GM18505 (cell line): ENCODE measurements at regions not wholly inside any gene's neighbourhood (a gene's known extent, or its start where the extent isn't known, plus 50 kb on each side); places are given as distances from the start of the nearest gene placed in this dataset.

ENCODE experiments used
- ATAC-seq: cut with Tn5 transposase; IDR thresholded peaks from one replicate; pipeline ENCODE4 v1.9.1; 2021; ENCODE audit not compliant: unreplicated experiment
- POLR2A ChIP-seq: IDR thresholded peaks from 4 replicates; pipeline ENCODE4 v1.6.1; 2011; ENCODE audit warnings: borderline replicate concordance; ENCODE audit not compliant: insufficient read depth, insufficient read length; ENCODE audit errors: extremely low read depth

DNA sequence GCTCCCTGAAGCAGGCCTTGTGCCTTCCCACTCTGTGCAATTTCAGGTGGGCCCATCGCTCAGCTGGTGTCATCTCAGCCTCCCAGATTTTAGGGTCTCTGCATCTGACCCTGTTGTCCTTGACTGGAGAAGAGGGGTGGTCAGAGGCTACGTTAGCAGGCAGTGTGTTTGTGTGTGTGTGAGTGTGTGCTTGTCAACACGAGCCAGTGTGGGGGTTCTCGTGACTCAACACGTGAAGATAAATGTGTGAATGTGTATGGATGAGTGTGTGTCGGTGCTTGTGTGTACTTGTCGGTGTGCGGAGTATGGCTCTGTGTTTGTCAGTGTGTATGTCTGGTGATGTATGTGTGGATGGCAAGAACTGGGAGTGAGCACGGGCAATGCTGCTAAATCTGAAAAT lies 142.6 kb upstream of the KLF4 start:
- no peak for ATAC-seq
- TF ChIP-seq POLR2A = no peak

- no peak for ATAC-seq
- TF ChIP-seq POLR2A = no peak
Measured at GRCh38 chr9:107631788-107632187, 142.2 kb upstream of the KLF4 start.

DNA sequence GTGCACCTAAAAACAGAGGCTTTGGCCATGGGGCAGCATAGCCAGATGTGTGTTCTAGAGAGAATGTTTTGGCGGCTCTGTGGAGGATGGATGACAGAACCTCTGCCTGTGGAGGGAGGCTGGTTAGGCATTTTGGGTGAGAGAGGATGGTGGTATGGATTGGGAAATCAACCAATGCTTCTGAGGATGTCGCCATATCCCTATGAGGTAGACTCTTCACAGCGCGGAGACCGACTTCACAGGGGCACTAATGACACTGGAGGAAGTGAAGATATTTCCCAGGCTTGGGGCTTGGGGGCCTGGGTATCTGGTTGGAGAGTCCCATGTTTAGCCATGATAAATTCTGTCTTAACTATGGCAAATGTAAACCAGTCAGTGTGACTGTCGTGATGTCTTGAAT lies 140.6 kb upstream of the KLF4 start:
- TF ChIP-seq POLR2A = no peak
- ATAC-seq = no peak

GRCh38 chr9:107628444-107628843 lies 138.9 kb upstream of the KLF4 start:
- ATAC-seq = no peak
- no peak for TF ChIP-seq POLR2A

DNA sequence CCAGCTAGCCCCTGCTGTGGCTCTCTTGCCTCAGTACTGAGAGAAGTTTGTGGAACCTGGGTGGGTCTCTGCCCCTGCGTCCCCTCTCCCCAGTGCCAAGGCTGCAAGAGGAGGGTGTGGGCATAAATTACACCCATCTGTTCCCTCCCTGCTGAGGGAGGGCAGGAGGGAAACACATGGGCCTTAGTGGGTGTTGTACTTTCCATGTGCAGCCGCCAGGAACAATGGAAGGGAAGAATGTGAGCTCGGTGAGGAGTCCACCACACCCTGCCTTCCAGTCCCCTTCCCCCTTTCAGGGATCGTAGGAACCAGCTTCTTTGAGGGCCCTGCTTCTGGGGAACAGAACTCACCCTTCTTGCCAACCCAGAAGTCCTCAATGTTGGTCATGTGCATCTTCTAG lies 138.2 kb upstream of the KLF4 start:
- ATAC-seq = no peak
- no peak for TF ChIP-seq POLR2A

GRCh38 chr9:107626118-107626517 lies 136.5 kb upstream of the KLF4 start:
- TF ChIP-seq POLR2A = no peak
- ATAC-seq = no peak

DNA sequence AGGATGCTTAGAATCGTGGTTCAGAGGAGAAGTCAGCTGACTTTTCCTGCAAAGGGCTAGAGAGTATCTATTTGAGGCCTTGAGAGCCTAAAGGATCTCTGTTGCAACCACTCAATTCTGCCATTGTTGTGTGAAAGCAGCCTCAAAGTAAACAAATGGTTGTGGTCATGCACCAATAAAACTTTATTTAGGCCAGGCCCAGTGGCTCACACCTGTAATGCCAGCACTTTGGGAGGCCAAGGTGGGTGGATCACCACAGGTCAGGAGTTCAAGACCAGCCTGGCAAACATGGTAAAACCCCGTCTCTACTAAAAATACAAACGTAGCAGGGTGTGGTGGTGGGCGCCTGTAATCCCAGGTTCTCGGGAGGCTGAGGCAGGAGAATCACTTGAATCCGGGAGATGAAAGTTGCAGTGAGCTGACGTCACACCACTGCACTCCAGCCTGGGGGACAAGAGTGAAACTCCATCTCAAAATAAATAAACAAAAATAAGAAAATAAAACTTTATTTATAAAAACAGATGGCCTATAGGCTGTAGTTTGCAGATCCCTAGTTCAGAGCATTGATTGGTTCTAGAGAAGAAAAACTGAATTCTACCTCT lies 135.9 kb upstream of the KLF4 start:
- no peak for ATAC-seq
- no peak for TF ChIP-seq POLR2A

DNA sequence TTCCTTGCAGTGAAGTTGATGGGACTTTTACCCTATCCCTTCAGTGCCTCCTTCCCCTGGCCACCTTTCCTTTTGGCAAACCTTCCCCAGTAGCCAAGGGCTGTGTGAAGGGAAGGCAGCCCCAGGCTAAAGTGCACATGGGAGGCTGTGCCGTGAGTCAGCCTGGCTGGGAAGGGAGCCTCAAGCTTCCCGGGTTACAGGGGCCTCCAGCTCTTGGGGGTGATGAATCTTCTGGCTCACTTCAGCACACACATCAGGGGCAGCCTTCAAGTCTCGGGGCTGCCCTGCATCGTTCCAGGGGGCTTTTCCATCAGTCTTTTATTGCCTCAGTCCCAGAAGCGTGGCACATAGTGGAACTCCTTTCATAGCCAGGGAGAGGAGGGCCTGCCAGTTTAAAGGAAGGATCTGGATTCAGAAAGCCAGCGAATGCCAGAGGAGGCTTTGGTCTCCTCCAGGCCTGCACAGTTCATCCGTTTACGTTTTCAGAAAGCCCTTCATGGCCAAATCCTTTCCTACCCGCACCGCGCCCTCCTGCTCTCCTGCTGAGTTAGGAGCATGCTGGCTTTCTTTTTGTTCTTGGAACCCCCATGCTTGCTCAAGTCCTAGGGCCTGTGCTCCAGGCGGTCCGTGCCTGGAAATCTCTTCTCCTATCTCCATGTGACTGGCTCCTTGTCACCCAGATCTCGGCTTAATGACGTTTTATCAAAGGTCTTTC lies 134.8 kb upstream of the KLF4 start:
- no peak for TF ChIP-seq POLR2A
- ATAC-seq = no peak

GRCh38 chr9:107621436-107621835 lies 131.9 kb upstream of the KLF4 start:
- ATAC-seq = no peak
- no peak for TF ChIP-seq POLR2A

- no peak for TF ChIP-seq POLR2A
- no peak for ATAC-seq
Measured at GRCh38 chr9:107620801-107621200, 131.2 kb upstream of the KLF4 start.

DNA sequence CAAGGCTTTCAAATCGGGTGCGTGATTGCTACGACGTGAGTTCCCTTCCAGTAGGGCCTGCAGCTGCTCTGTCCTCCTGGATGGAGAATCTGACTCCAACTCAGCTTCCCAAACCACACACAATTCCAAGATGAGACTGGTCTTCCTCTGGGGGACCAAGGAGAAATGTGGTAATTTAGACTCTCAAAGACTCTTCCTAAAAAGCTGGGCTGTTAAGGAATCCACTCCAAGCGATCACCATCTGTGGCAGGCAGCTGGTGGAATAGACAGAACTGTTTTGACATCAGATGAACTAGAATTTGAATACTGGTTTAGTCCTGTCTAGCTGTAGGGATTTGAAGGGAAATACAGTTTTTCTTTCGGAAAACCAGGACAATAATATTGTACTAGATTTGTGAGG lies 130.7 kb upstream of the KLF4 start:
- no peak for TF ChIP-seq POLR2A
- no peak for ATAC-seq

DNA sequence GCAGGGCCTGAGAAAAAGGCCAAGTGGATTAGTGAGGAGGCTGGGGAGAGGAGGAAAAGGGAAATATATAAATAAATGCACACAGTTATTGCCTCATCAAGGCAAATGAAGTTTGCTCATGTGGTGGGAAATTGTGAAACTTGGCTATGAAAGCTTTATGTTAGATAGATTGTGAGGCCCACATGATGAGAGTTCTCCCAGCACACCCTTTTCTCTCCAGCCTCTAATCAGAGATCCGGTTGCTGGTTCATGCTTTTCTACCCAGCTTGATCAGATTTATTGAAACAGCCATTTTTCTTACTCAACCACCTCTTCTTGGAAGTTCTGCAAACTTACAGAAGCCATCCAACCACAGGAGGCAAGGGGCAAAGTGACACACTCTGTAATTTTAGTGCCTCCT lies 125.8 kb upstream of the KLF4 start:
- TF ChIP-seq POLR2A = no peak
- ATAC-seq = no peak

- no peak for ATAC-seq
Measured at GRCh38 chr9:107614765-107615164, 125.2 kb upstream of the KLF4 start.

GRCh38 chr9:107613321-107613720 lies 123.8 kb upstream of the KLF4 start:
- ATAC-seq = no peak
- no peak for TF ChIP-seq POLR2A

More at GRCh38 chr9:107614765-107615164, 125.2 kb upstream of the KLF4 start:
- TF ChIP-seq POLR2A = no peak
